HG03432 (cell line): ENCODE measurements at regions not wholly inside any gene's neighbourhood (a gene's known extent, or its start where the extent isn't known, plus 50 kb on each side); places are given as distances from the start of the nearest gene placed in this dataset.
"Not testable (repeated sequence)": the region's sequence is repeated elsewhere in the genome, so short reads cannot be mapped to it uniquely, and the experiment has no call there.

ENCODE experiments used
- ATAC-seq: cut with Tn5 transposase; IDR thresholded peaks from one replicate; pipeline ENCODE4 v1.9.1; 2021; ENCODE audit warnings: mild to moderate bottlenecking, moderate library complexity; ENCODE audit not compliant: unreplicated experiment

- no peak for ATAC-seq
These were observed 55.0 kb upstream of the PPP1R2C start for GRCh38 chrX:42832764-42833549.

DNA sequence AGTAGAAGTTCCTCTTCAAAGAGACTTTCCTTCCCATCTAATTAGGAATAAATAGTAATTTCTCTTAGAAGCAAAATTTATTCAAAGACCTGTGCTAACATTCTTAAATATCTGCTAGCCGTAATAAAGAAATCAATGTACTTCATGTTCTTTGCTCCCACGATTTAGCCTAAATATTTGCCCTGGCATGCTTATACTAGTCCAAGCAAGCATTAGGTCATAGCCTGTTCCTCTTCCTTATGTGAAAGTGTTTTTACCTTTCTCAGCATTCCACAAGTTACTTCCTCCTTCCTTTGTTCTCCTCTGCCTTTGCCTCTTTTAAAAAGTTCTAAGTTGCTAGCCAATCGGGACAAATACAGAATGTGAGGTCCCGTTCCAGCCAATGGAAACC, 55.6 kb upstream of the PPP1R2C start:
- not testable (repeated sequence) for ATAC-seq

DNA sequence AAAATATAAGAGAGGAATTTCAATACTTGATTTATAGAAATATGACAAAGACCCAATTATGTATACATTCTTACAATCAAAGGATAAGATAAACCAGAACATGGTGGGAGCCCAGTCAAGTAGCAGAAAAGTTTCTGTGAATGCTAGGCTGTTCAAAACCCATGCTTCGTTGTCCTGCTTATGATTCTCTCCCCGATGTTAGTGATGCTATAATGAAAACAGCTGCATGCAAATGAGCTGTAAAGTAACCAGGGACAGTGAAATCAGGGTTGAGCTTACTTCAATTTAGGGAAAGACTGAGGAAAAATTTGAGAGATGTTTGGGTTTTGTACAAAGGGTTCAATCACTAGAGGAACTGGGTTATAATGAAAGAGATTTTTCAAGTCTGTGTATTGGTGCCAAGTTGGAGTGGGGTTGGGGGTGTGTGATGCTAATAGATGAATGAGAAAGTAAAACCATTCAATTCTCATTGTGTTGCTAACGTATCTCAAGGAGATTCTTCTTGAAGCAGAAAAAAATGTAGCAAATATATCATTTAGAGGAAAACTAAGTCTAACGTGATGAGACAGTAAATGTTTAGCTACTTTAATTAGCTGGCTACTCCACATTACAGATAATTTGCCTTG, 59.3 kb upstream of the PPP1R2C start:
- ATAC-seq = no peak

- no peak for ATAC-seq
These were observed 59.8 kb upstream of the PPP1R2C start for GRCh38 chrX:42837747-42838146.

DNA sequence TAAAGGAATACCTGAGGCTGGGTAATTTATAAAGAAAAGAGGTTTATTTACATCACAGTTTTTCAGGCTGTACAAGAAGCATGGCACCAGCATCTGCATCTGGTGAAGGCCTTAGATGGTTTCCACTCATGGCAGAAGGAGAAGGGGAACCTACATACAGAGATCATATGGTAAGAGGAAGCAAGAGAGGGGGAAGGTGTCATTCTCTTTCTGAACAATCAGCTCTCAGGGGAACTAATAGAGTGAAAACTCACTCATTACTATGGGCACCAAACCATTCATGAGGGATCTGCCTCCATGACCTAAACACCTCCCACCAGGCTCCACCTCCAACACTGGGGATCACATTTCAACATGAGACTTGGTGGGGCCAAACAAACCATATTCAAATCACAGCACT, 61.7 kb upstream of the PPP1R2C start:
- ATAC-seq = no peak

DNA sequence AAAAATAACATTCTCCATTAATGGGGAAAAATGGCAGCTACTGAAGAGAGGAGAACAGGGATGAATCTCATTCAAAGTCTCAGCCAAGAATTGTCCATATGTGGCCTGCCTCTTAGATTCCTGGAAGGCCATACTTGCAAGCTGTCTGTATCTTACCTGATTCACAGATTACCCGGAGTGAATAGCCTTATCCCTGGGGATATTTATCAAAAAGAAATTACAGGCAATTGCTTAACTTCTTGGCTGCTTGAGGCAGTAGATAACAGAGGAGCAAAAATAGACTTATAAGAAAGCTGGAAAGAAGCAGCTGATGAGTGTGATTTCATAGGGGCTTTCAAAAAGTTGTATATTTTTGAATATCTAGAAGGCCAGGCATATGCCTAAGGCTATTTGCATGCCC, 68.8 kb upstream of the PPP1R2C start:
- no peak for ATAC-seq

GRCh38 chrX:42855259-42855658, 77.3 kb upstream of the PPP1R2C start:
- ATAC-seq = no peak

DNA sequence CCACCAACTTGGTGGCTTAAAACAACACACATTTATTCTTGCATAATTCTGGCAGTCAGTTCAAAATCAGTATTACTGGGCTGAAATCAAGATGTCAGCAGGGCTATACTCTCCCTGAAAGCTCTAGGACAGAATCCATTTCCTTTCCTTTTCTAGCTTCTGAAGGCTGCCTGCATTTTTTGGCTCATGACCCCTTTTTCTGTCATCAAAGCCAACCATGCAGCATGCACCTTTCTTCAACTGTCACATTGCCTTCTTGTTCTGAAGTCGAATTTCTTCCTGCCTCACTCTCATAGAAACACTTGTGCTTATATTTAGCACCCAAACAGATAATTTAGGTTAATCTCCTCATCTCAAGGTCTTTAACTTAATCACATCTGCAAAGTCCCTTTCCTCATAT, 79.8 kb upstream of the PPP1R2C start:
- ATAC-seq = no peak

- no peak for ATAC-seq
These were observed 91.0 kb upstream of the PPP1R2C start for GRCh38 chrX:42869011-42869410.

GRCh38 chrX:42869659-42870476, 91.9 kb upstream of the PPP1R2C start:
- ATAC-seq = peak; percentile 93

DNA sequence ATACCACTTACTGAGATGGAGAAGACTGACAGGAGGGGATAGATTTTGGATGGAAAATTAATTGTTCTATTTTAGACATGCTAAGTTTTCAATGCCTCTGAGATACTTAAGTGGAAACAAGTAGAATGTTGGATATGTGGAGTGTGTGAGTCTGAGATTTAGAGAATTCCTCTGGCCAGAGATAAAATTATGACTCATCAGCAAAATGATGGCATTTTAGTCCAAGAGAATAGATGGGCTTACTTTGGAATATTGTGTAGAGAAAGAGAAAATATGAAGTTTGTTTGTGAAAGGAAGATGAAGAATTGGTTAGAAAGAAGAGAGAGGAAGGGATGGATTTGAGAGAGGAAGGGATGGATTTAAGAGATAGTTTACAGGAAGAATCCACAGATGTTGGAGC, 108.6 kb upstream of the PPP1R2C start:
- no peak for ATAC-seq

- no peak for ATAC-seq
These were observed 123.0 kb upstream of the PPP1R2C start for GRCh38 chrX:42900947-42901346.

- ATAC-seq = no peak
These were observed 124.5 kb upstream of the PPP1R2C start for GRCh38 chrX:42902513-42902912.

- ATAC-seq = no peak
These were observed 142.8 kb upstream of the PPP1R2C start for GRCh38 chrX:42920752-42921151.

GRCh38 chrX:42930071-42930470, 152.1 kb upstream of the PPP1R2C start:
- no peak for ATAC-seq

DNA sequence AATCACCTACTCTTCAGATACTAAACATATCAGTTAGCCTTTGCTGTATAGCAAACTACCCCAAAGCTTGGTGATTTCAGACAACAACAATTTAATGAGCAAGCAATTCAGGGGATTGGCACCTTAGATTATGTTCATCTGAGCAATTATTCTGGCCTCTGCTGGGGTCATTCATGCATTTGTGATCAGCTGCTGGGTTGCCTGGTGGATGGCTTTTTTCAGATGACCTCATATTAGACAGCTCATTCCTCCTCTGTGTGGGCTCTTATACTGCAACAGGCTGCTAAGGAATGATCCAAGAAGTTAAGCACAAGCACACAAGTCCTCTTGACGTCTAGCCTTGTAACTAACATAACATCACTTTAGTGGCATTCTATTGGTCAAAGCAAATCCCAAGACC, 153.0 kb upstream of the PPP1R2C start:
- ATAC-seq = no peak

DNA sequence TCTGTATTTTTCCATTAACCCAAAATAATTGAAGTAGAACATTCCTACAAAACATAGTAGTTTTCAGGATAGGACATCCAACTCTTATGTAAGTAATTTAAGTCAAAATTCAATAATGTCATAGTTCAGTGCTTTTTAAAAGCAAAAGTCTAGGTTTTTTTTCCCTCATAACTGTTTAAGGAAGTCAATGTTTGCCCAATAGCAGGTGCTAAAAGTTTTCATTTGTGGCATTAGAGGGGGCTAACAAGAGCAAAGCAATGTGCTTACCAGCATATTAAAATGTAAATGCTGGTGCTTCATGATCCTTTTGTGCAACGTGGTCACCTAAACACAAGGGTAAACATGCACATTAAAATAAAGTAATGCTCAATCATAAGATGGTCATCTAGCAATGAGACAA, 155.2 kb upstream of the PPP1R2C start:
- ATAC-seq = no peak

GRCh38 chrX:42934020-42934726, 156.2 kb upstream of the PPP1R2C start:
- peak; percentile 99 for ATAC-seq

GRCh38 chrX:42941671-42942070, 163.7 kb upstream of the PPP1R2C start:
- no peak for ATAC-seq

- ATAC-seq = peak; percentile 85
These were observed 165.3 kb upstream of the PPP1R2C start for GRCh38 chrX:42943051-42943974.
